ENCODE measurements at regions not wholly inside any gene's neighbourhood (a gene's known extent, or its start where the extent isn't known, plus 50 kb on each side); places are given as distances from the start of the nearest gene placed in this dataset.

- no peak for TF ChIP-seq CTCF (conservative IDR thresholded peaks at IDR 0.05 in 1 of 2, IDR thresholded peaks at IDR 0.05 in 1 of 2; ENCODE audit: extremely low read depth in 1 of 2, insufficient read depth in 1 of 2, low read depth in 1 of 2, low read length in 2 of 2)
- TF ChIP-seq EZH2 (IDR thresholded peaks at IDR 0.05; ENCODE audit: borderline replicate concordance, low read length) = no peak
Measured at GRCh38 chr9:129469188-129469987, 151.5 kb downstream of the C9orf50 start.

Measured in mammary epithelial cell (primary cell).